Activated T-cell treated with anti-CD3 and anti-CD28 coated beads, Interleukin-2, amount 50 U/mL, for 4 hours (primary cell): ENCODE measurements at regions not wholly inside any gene's neighbourhood (a gene's known extent, or its start where the extent isn't known, plus 50 kb on each side); places are given as distances from the start of the nearest gene placed in this dataset.
"Not testable (repeated sequence)": the region's sequence is repeated elsewhere in the genome, so short reads cannot be mapped to it uniquely, and the experiment has no call there.

Experiments used
- ATAC-seq, 2 donors: fragments of 200-7000 bp; cut with Tn5 transposase; one replicate each; pipeline ENCODE4 v1.10.0; 2021
- DNase-seq: peaks from one replicate; pipeline ENCODE4 v3.0.0-alpha.2; 2020
- H3K27me3 Mint-ChIP-seq: one replicate; pipeline ENCODE4 v1.8.0; 2021; ENCODE audit warnings: low read depth, mixed read lengths
- H3K36me3 Mint-ChIP-seq: one replicate; pipeline ENCODE4 v1.8.0; 2022; ENCODE audit warnings: mixed read lengths; ENCODE audit not compliant: insufficient read depth
- H3K4me1 Mint-ChIP-seq: one replicate; pipeline ENCODE4 v1.8.0; 2021; ENCODE audit warnings: low read depth, mixed read lengths
- H3K4me3 Mint-ChIP-seq: one replicate; pipeline ENCODE4 v1.8.0; 2021; ENCODE audit warnings: mild to moderate bottlenecking, moderate library complexity, mixed read lengths
- H3K9me3 Mint-ChIP-seq: one replicate; pipeline ENCODE4 v1.8.0; 2021; ENCODE audit warnings: mixed read lengths

- Mint-ChIP-seq H3K4me1 (no peaks in the 10 kb centered on the region), H3K9me3 (peaks cover 3% of the 10 kb centered on the region), H3K4me3 (no peak overlapping the region), H3K36me3 (no peaks in the 10 kb centered on the region), H3K27me3 (no peaks in the 10 kb centered on the region)
- ATAC-seq (no peak), DNase-seq (no peak)
Measured at GRCh38 chr18:64712035-64712434, 563.1 kb upstream of the LINC00305 start.

- H3K4me3 Mint-ChIP-seq, result no peak overlapping the region
- H3K36me3 Mint-ChIP-seq, result no peaks in the 10 kb centered on the region
- H3K27me3 Mint-ChIP-seq, result no peaks in the 10 kb centered on the region
- ATAC-seq (no peak), DNase-seq (no peak)
- no peaks in the 10 kb centered on the region for H3K4me1 Mint-ChIP-seq
- peaks cover 3% of the 10 kb centered on the region for H3K9me3 Mint-ChIP-seq
Measured at GRCh38 chr18:64710105-64710861, 561.4 kb upstream of the LINC00305 start.

GRCh38 chr18:64707052-64707451 is 558.2 kb upstream of the LINC00305 start:
- no peaks in the 10 kb centered on the region for H3K27me3 Mint-ChIP-seq
- H3K4me1 Mint-ChIP-seq, result no peaks in the 10 kb centered on the region
- DNase-seq, result no peak
- no peaks in the 10 kb centered on the region for H3K36me3 Mint-ChIP-seq
- H3K4me3 Mint-ChIP-seq, result no peak overlapping the region
- ATAC-seq, result no peak
- H3K9me3 Mint-ChIP-seq, result peaks cover 3% of the 10 kb centered on the region

- H3K4me3 Mint-ChIP-seq, result no peak overlapping the region
- H3K4me1 Mint-ChIP-seq, result no peaks in the 10 kb centered on the region
- DNase-seq (no peak), ATAC-seq (no peak)
- H3K27me3 Mint-ChIP-seq, result no peaks in the 10 kb centered on the region
- no peaks in the 10 kb centered on the region for H3K9me3 Mint-ChIP-seq
- H3K36me3 Mint-ChIP-seq, result no peaks in the 10 kb centered on the region
Measured at GRCh38 chr18:64699081-64699480, 550.2 kb upstream of the LINC00305 start.

- no peaks in the 10 kb centered on the region for H3K36me3 Mint-ChIP-seq
- H3K9me3 Mint-ChIP-seq, result peaks cover 2% of the 10 kb centered on the region
- DNase-seq (no peak), ATAC-seq (no peak)
- no peaks in the 10 kb centered on the region for H3K27me3 Mint-ChIP-seq
- no peaks in the 10 kb centered on the region for H3K4me1 Mint-ChIP-seq
- no peak overlapping the region for H3K4me3 Mint-ChIP-seq
Measured at GRCh38 chr18:64695851-64696553, 547.1 kb upstream of the LINC00305 start.

GRCh38 chr18:64693766-64694165 is 544.9 kb upstream of the LINC00305 start:
- Mint-ChIP-seq H3K4me1 (no peaks in the 10 kb centered on the region), H3K4me3 (no peak overlapping the region), H3K27me3 (no peaks in the 10 kb centered on the region), H3K36me3 (no peaks in the 10 kb centered on the region), H3K9me3 (peaks cover 3% of the 10 kb centered on the region)
- ATAC-seq (no peak), DNase-seq (no peak)

GRCh38 chr18:64692826-64693225 is 543.9 kb upstream of the LINC00305 start:
- no peak for ATAC-seq
- Mint-ChIP-seq H3K36me3 (no peaks in the 10 kb centered on the region), H3K9me3 (peaks cover 3% of the 10 kb centered on the region), H3K4me3 (no peak overlapping the region), H3K27me3 (no peaks in the 10 kb centered on the region), H3K4me1 (no peaks in the 10 kb centered on the region)
- DNase-seq, result no peak

GRCh38 chr18:64679121-64679520 is 530.2 kb upstream of the LINC00305 start:
- no peaks in the 10 kb centered on the region for H3K27me3 Mint-ChIP-seq
- DNase-seq (no peak), ATAC-seq (no peak)
- H3K36me3 Mint-ChIP-seq, result no peaks in the 10 kb centered on the region
- H3K4me1 Mint-ChIP-seq, result no peaks in the 10 kb centered on the region
- peaks cover 4% of the 10 kb centered on the region for H3K9me3 Mint-ChIP-seq
- H3K4me3 Mint-ChIP-seq, result no peak overlapping the region

- ATAC-seq, result no peak
- no peaks in the 10 kb centered on the region for H3K27me3 Mint-ChIP-seq
- DNase-seq, result no peak
- H3K4me1 Mint-ChIP-seq, result no peaks in the 10 kb centered on the region
- no peak overlapping the region for H3K4me3 Mint-ChIP-seq
- no peaks in the 10 kb centered on the region for H3K36me3 Mint-ChIP-seq
- peaks cover 4% of the 10 kb centered on the region for H3K9me3 Mint-ChIP-seq
Measured at GRCh38 chr18:64678048-64678447, 529.2 kb upstream of the LINC00305 start.

GRCh38 chr18:64674694-64675093 is 525.8 kb upstream of the LINC00305 start:
- no peaks in the 10 kb centered on the region for H3K36me3 Mint-ChIP-seq
- no peak overlapping the region for H3K4me3 Mint-ChIP-seq
- no peaks in the 10 kb centered on the region for H3K9me3 Mint-ChIP-seq
- ATAC-seq (no peak), DNase-seq (no peak)
- H3K4me1 Mint-ChIP-seq, result no peaks in the 10 kb centered on the region
- no peaks in the 10 kb centered on the region for H3K27me3 Mint-ChIP-seq

- H3K36me3 Mint-ChIP-seq, H3K4me3 Mint-ChIP-seq, H3K27me3 Mint-ChIP-seq, ATAC-seq, H3K9me3 Mint-ChIP-seq, DNase-seq, H3K4me1 Mint-ChIP-seq: not testable (repeated sequence)
Measured at GRCh38 chr18:64671293-64671692, 522.4 kb upstream of the LINC00305 start.

GRCh38 chr18:64668461-64668962 is 519.6 kb upstream of the LINC00305 start:
- Mint-ChIP-seq H3K4me1 (no peaks in the 10 kb centered on the region), H3K9me3 (no peaks in the 10 kb centered on the region), H3K4me3 (no peak overlapping the region), H3K36me3 (no peaks in the 10 kb centered on the region), H3K27me3 (no peaks in the 10 kb centered on the region)
- ATAC-seq, result no peak
- no peak for DNase-seq

GRCh38 chr18:64663086-64663485 is 514.2 kb upstream of the LINC00305 start:
- DNase-seq (no peak), ATAC-seq (no peak)
- Mint-ChIP-seq H3K27me3 (no peaks in the 10 kb centered on the region), H3K9me3 (no peaks in the 10 kb centered on the region), H3K4me3 (no peak overlapping the region), H3K4me1 (no peaks in the 10 kb centered on the region), H3K36me3 (no peaks in the 10 kb centered on the region)

GRCh38 chr18:64659196-64659595 is 510.3 kb upstream of the LINC00305 start:
- Mint-ChIP-seq H3K27me3 (no peaks in the 10 kb centered on the region), H3K4me3 (no peak overlapping the region), H3K9me3 (no peaks in the 10 kb centered on the region), H3K4me1 (no peaks in the 10 kb centered on the region), H3K36me3 (no peaks in the 10 kb centered on the region)
- ATAC-seq (no peak), DNase-seq (no peak)

- Mint-ChIP-seq H3K27me3 (no peaks in the 10 kb centered on the region), H3K36me3 (no peaks in the 10 kb centered on the region)
Measured at GRCh38 chr18:64653068-64653467, 504.2 kb upstream of the LINC00305 start.

More at GRCh38 chr18:64653068-64653467, 504.2 kb upstream of the LINC00305 start:
- ATAC-seq (no peak), DNase-seq (no peak)
- Mint-ChIP-seq H3K9me3 (peaks cover 3% of the 10 kb centered on the region), H3K4me1 (no peaks in the 10 kb centered on the region), H3K4me3 (no peak overlapping the region)
